SU-DHL-6 (cell line): ENCODE measurements at regions not wholly inside any gene's neighbourhood (a gene's known extent, or its start where the extent isn't known, plus 50 kb on each side); places are given as distances from the start of the nearest gene placed in this dataset.

Experiments
- EZH2phosphoT487 ChIP-seq: fragments of 200-600 bp; sonication (generic), shearing (Covaris generic); conservative IDR thresholded peaks from 2 replicates; pipeline ENCODE4 v1.6.1; 2018; ENCODE audit warnings: mild to moderate bottlenecking, antibody characterized with exemption, low read length, moderate library complexity, mixed read lengths
- TF ChIP-seq, protein P1 (sequence below): fragments of 200-600 bp; sonication (generic); IDR thresholded peaks from one replicate; pipeline ENCODE4 v1.5.1; 2017; ENCODE audit warnings: antibody characterized with exemption, mild to moderate bottlenecking, low read length, moderate library complexity; ENCODE audit not compliant: insufficient read depth, poor library complexity, severe bottlenecking

DNA sequence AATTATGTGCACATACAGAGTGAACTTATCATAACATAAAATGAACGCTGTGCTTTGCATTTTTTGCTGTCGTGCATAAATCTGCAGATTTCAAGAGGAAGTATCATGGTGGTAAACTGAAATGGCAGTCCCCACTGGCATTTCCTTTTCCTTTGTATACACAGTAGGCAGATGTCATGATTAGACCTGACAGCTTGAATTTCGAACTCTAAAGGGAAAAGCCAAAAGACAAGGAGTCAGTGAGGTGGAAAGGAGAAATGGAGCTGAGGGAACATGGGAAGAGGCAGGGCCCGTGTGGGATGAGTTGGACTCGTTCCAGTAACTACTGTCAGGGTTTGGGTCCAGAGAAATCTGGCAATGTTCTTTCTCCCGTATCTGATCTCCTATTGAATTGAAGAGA is 454.1 kb upstream of the SGCG start:
- TF ChIP-seq, protein P1, sequence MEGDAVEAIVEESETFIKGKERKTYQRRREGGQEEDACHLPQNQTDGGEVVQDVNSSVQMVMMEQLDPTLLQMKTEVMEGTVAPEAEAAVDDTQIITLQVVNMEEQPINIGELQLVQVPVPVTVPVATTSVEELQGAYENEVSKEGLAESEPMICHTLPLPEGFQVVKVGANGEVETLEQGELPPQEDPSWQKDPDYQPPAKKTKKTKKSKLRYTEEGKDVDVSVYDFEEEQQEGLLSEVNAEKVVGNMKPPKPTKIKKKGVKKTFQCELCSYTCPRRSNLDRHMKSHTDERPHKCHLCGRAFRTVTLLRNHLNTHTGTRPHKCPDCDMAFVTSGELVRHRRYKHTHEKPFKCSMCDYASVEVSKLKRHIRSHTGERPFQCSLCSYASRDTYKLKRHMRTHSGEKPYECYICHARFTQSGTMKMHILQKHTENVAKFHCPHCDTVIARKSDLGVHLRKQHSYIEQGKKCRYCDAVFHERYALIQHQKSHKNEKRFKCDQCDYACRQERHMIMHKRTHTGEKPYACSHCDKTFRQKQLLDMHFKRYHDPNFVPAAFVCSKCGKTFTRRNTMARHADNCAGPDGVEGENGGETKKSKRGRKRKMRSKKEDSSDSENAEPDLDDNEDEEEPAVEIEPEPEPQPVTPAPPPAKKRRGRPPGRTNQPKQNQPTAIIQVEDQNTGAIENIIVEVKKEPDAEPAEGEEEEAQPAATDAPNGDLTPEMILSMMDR = no peak
- TF ChIP-seq EZH2phosphoT487 = no peak
